GM13977 (cell line): ENCODE measurements at regions not wholly inside any gene's neighbourhood (a gene's known extent, or its start where the extent isn't known, plus 50 kb on each side); places are given as distances from the start of the nearest gene placed in this dataset.

Source experiments
- DNase-seq: peaks from one replicate; pipeline ENCODE4 v3.0.0; 2012; ENCODE audit warnings: low spot score
- in situ Hi-C: fragments of 300-500 bp; cut with MboI; formaldehyde crosslinking; loops from one replicate; pipeline ENCODE4 v1.12.0; 2022; ENCODE audit warnings: low sequenced_read_pairs, low pct_unique_long_range_greater_than_20kb, mixed read lengths, inconsistent platforms; ENCODE audit not compliant: unreplicated experiment
- TF ChIP-seq, protein P1 (sequence below): IDR thresholded peaks from 2 replicates; pipeline ENCODE4 v1.5.1; 2012; ENCODE audit warnings: mild to moderate bottlenecking, control low read depth; ENCODE audit not compliant: insufficient read depth; ENCODE audit errors: extremely low read depth, missing control alignments

DNA sequence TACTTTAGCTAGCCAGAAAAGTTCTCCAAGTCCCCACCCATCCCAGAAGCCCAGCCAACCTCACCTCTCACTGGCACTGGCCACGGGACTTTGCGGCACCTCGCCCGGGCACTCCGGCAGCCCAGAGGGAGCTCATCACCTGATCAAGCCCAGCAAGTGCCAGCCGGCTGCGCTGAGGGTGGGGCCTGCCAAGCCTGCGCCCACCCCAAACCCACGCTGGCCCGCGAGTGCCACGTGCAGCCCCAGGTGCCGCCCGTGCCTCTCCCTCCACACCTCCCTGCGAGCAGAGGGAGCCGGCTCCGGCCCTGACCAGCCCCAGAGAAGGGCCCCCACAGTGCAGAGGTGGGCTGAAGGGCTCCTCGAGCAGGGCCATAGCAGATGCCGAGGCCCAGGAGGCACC lies 585.0 kb upstream of the HS6ST1 start:
- TF ChIP-seq, protein P1, sequence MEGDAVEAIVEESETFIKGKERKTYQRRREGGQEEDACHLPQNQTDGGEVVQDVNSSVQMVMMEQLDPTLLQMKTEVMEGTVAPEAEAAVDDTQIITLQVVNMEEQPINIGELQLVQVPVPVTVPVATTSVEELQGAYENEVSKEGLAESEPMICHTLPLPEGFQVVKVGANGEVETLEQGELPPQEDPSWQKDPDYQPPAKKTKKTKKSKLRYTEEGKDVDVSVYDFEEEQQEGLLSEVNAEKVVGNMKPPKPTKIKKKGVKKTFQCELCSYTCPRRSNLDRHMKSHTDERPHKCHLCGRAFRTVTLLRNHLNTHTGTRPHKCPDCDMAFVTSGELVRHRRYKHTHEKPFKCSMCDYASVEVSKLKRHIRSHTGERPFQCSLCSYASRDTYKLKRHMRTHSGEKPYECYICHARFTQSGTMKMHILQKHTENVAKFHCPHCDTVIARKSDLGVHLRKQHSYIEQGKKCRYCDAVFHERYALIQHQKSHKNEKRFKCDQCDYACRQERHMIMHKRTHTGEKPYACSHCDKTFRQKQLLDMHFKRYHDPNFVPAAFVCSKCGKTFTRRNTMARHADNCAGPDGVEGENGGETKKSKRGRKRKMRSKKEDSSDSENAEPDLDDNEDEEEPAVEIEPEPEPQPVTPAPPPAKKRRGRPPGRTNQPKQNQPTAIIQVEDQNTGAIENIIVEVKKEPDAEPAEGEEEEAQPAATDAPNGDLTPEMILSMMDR: no peak
- in situ Hi-C loops: no loop called here
- no peak for DNase-seq

DNA sequence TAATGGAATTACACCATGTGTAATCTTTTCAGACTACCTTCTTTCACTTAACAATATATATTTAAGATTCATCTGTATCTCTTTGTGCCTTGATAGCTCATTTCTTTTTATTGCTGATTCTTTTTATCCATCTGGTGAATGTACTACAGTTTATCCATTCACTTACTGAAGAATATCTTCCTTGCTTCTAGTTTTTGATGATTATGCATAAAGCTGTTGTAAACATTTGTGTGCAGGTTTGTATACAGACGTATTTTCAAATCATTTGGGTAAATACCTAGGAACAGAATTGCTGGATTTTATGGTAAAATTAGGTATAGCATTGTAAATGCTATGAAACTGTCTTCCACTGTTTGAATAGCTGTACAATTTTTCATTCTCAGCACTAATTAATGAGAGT lies 592.6 kb upstream of the HS6ST1 start:
- DNase-seq: no peak
- in situ Hi-C loops: no loop called here
- TF ChIP-seq, protein P1: no peak

DNA sequence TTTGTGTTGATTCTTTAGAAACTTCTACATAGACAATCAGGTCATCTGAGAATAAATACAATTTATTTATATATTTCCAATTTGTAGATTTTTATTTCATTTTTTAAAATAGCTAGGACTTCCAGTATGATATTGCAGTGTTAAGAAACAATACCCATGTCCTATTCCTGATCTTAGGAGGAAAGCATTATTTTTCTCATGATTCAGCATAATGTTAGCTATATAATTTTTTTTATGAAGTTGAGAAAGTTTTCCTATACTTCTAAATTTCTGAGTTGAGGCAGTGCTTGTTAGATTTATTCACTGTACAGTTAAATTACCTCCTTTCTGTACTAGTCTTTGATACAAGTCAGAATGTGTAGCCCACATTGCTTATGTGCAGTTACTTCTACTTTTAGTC lies 595.7 kb upstream of the HS6ST1 start:
- in situ Hi-C loops: no loop called here
- no peak for DNase-seq
- TF ChIP-seq, protein P1: no peak

DNA sequence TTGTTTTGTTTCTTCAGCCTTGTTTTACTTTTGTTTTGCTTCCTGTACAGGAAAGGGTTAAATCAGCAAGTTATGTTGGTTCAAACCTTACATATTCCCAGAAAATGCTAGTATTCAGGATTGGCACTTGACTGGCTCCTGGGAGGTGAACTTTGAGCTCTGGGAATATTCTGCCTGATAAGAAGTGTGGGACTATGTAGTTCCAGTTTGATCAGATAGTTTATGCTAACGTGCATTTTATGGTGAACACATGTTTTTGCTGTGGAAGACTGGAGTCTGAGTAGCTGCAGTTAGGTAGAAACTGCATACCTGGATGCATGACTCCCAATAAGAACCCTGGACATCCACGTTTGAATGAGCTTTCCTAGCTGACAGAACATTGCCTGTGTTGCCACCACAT lies 603.1 kb upstream of the HS6ST1 start:
- TF ChIP-seq, protein P1: no peak
- in situ Hi-C loops: no loop called here
- no peak for DNase-seq

DNA sequence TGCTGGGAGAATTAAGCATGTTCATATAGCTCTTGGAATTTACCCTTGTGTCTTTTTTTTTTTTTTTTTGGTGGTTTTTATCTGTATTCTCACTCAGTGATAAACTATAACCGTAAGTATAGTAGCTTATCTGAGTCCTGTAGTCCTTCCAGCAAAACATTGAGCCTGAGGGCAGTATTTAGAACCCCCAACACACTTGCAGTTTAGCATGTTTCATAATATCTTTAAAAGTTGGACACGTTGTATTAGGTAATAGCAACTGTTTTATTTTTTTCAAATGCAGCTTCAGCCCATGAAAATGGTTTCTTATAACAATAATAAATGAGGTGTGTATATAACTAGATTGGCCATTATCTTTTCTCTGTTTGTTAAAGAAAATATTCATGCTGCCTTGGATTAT lies 603.5 kb upstream of the HS6ST1 start:
- in situ Hi-C loops: no loop called here
- DNase-seq: no peak
- TF ChIP-seq, protein P1: no peak

DNA sequence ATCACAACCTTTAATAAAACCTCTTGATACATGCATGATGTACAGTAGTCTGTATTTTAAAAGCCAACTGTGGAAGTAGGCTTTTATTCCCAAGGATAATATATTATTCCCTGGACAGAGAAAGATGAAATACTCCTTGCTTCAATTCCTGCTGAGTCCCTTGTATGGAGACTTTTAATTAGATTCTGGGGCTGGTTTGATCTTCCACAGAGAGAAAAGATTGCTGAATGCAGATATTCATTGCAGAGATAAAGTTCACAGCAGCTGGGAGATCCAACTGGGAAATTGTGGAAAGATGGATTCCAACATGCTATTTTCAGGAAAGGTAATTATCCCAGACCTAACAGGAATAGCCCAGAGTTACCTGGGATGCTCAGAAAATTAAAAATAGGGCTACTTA lies 607.0 kb upstream of the HS6ST1 start:
- in situ Hi-C loops: no loop called here
- no peak for DNase-seq
- TF ChIP-seq, protein P1: no peak

DNA sequence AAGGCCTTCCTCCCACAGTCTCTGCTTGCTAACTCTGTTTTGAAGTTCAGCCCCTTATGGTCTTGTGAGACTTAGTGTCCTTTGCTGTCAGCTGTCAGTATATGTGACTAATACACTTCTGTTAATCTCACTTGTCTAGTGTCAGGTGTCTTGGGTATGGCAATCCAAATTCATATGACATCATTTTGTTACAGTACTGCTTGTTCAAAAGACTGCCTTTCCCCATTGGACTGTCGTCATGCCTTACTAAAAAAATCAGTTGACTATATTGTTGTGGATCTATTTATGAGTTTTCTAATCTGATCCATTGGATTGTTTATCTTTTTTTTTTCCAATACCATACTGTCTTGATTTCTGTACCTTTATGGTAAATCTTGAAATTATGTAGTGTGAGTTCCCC lies 611.4 kb upstream of the HS6ST1 start:
- in situ Hi-C loops: no loop called here
- TF ChIP-seq, protein P1: no peak
- DNase-seq: no peak
